Skeletal muscle satellite cell (primary cell): ENCODE measurements at regions not wholly inside any gene's neighbourhood (a gene's known extent, or its start where the extent isn't known, plus 50 kb on each side); places are given as distances from the start of the nearest gene placed in this dataset.
A peak's percentile ranks its signal among the peaks of the same experiment; 100 is the strongest.

Experiments
- H3K27me3 ChIP-seq: 2 replicates; pipeline ENCODE4 v1.7.0; 2013; ENCODE audit warnings: low read length; ENCODE audit not compliant: control insufficient read depth, insufficient read depth
- H3K36me3 ChIP-seq: 2 replicates; pipeline ENCODE4 v1.7.0; 2013; ENCODE audit warnings: mild to moderate bottlenecking, control low read depth, low read length; ENCODE audit not compliant: insufficient read depth
- H3K4me1 ChIP-seq: 2 replicates; pipeline ENCODE4 v1.7.0; 2013; ENCODE audit warnings: low read length; ENCODE audit not compliant: control insufficient read depth, insufficient read depth
- H3K4me2 ChIP-seq: 2 replicates; pipeline ENCODE4 v1.7.0; 2013; ENCODE audit warnings: mild to moderate bottlenecking, low read length
- H3K4me3 ChIP-seq: 2 replicates; pipeline ENCODE4 v1.7.0; 2013; ENCODE audit warnings: low read length
- H3K9ac ChIP-seq: 2 replicates; pipeline ENCODE4 v1.7.0; 2013; ENCODE audit warnings: mild to moderate bottlenecking, low read depth, low read length, moderate library complexity
- H3K9me3 ChIP-seq: replicated peaks from 2 replicates; pipeline ENCODE4 v1.7.0; 2013; ENCODE audit warnings: mild to moderate bottlenecking, control low read depth, low read length

DNA sequence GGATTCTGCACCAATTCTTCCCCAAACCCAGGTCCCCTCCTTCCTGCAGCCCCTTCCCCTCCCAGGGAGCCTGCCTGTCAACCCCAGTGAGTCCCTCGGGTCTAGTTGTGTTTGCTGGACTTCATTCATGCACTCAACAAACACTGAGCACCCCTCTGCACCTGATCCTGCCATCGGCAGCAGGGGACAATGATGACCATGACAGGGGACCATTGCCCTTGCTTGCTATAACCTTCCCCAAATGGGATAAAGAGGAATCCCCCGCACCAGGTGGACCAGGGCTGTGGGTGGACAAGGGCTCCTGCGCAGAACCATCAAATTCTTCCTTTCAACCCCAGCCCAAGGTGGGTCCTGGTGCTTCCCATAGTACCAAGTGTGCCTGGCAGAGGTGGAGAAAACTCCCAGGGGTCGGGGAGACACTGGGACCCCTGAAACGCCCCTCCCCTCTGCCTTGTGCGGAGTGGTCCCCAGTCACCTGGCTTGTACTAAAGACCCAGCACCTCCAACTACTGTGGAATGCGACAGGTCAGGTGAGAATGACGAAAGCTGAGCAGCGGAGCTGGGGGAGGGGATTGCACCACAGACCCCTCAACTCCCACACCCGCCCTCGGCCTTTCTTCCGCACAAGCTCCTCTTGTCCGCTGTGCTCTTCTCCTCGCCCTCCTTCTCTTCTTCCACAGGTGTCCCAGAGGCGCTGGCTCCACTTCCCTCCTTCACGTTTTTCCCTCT is 119.9 kb upstream of the ZNF217 start:
- Histone ChIP-seq H3K27me3 (no peaks in the 10 kb centered on the region), H3K36me3 (no peaks in the 10 kb centered on the region), H3K4me1 (peaks cover 4% of the 10 kb centered on the region), H3K4me2 (no peak overlapping the region), H3K4me3 (no peak overlapping the region), H3K9me3 (no peaks in the 10 kb centered on the region), H3K9ac (no peak overlapping the region)

DNA sequence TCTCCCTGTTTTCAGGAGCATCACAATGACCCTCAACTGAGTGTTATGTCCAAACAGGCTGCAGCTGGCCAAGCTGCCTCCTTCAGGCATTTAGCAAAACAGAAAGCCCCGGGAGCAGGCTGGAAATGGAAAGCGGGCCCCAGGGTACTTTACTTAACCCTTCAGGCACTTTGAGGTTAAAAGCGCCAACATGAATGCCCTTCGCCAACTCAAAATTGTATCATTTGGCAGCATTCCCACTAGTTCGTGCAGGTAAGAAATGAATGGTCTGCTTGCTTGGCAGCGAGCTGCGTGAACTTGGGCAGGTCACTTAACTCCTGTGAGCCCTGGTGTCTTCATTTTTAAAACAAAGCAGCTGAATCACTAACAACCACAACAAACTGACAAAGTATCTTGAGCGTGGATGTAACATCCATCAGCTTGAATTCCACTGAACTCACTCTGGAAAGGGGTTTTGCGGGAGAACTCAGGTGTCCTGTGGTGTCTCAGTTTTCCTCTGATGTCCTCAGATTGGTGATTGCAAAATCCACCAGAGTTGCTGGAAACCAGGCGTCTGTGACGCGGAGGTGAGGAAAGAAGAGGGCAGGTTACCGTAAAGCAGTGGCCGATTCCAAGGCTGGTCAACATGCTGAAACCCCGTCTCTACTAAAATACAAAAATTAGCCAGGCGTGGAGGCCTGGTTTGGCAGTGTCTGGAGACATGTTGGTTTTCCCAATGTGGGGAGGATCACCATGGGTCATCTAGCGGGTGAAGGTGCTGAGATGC is 118.8 kb upstream of the ZNF217 start:
- H3K36me3 ChIP-seq, result no peaks in the 10 kb centered on the region
- H3K4me1 ChIP-seq, result peaks cover 15% of the 10 kb centered on the region
- H3K4me2 ChIP-seq, result no peak overlapping the region
- H3K9me3 ChIP-seq, result no peaks in the 10 kb centered on the region
- H3K9ac ChIP-seq, result no peak overlapping the region
- H3K27me3 ChIP-seq, result no peaks in the 10 kb centered on the region
- H3K4me3 ChIP-seq, result no peak overlapping the region

DNA sequence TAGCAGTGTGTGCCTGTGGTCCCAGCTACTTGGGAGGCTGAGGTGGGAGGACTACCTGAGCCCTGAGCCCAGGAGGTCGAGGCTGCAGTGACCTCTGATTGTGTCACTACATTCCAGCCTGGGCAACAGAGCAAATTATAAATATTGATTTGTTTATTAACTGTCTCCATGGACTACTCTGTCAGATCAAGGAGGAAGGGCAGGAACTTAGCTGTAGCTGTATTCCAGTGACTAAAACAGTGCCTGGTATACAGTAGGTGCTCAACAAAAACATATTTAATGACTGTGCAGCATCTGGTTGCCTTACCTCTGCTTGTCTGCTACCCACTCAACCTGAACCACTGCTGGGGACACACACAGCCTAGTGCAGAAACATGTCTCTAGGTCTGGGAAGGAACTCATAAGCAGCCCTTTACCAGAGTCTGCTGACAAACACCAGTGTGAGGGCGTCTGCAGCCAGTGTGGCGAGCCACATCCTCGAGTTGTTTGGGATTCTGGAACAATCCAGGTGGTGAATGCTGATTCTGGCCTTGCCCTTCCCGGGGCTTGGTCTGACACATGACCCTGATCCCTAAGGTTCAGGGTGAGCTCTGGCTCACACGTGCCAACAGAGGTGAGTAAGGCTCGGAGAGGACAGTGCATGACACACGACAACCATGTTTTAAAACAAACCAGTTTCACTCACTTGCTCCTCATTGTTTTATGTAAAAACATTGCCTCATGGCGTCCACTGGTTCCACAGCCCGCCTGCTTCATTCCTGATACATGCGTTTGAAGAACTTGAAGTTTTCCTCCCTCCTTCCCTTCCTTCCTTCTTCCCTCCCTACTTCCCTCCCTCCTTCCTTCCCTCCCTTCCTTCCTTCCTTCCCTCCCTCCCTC is 117.9 kb upstream of the ZNF217 start:
- Histone ChIP-seq H3K27me3 (no peaks in the 10 kb centered on the region), H3K4me3 (no peak overlapping the region), H3K4me2 (no peak overlapping the region), H3K36me3 (no peaks in the 10 kb centered on the region), H3K9me3 (no peaks in the 10 kb centered on the region), H3K9ac (no peak overlapping the region), H3K4me1 (peaks cover 23% of the 10 kb centered on the region)

DNA sequence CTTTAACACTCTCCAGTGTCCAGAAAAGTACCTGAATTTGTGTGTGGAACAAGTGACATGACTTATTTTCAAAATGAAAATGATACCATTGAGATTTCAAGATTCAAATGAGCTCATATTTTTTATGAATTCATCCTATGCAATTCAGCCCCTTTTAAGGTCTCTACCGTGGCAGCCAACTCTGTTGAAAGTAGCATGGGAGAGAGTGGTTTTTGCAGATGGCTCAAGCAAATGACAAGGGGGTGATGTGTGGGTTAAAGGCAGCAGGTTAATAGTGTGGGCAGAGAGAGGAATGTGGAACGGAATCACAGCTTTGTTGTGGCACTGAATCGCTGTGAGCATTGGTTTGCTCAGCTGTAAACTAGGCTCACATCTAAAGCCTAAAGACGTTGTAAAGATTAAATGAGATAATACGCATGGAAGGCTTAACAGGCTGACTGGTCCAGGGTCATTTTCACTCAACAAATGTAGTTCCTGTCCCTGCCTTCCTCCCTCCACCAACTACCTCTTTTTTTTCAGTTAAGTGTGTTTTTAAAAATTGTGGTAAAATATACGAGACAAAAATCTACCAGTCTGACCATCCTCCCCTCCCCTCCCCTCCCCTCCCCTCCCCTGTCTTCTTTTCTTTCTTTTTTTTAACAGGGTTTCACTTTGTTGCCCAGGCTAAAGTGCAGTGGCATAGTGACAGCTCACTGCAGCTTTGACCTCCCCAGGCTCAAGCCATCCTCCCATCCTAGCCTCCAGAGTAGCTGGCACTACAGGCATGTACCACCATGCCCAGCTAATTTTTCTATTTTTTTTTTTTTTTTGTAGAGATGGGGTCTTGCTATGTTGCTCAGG is 114.7 kb upstream of the ZNF217 start:
- Histone ChIP-seq H3K9me3 (no peaks in the 10 kb centered on the region), H3K36me3 (no peaks in the 10 kb centered on the region), H3K27me3 (no peaks in the 10 kb centered on the region), H3K4me1 (peaks cover 32% of the 10 kb centered on the region), H3K4me2 (peak overlapping the region; percentile 63), H3K4me3 (peak overlapping the region; percentile 11), H3K9ac (peak overlapping the region; percentile 68)

DNA sequence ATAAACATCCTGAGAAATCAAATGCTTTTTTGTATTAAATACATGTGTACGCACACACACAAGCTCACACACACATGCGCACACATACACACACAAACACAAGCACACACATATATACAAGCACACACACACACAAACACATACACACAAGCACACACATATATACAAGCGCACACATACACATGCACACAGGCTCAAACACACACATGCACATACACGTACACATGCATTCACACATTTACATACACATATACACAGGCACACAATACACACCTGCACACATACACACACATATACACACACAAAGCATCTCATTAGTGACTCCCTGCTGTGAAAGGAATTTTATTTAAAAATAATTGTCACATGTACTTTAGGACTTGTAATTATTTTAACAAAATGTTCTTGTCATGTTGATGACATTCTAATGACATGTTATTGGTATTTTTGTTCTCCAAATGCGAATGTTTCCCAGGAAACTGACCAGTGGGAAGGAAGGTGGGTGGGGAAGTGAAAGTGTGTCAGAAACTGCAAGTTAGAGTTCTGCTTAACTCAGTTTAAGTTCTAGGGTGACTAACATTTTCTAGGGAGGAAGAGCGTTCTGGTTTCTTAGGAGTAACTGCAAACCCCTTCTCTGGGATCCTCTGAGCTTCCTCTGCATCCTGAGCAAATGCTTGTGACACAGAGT is 113.9 kb upstream of the ZNF217 start:
- Histone ChIP-seq H3K36me3 (no peaks in the 10 kb centered on the region), H3K4me1 (peaks cover 32% of the 10 kb centered on the region), H3K9me3 (no peaks in the 10 kb centered on the region), H3K4me3 (peak overlapping the region; percentile 11), H3K4me2 (peak overlapping the region; percentile 63), H3K27me3 (no peaks in the 10 kb centered on the region), H3K9ac (peak overlapping the region; percentile 68)

DNA sequence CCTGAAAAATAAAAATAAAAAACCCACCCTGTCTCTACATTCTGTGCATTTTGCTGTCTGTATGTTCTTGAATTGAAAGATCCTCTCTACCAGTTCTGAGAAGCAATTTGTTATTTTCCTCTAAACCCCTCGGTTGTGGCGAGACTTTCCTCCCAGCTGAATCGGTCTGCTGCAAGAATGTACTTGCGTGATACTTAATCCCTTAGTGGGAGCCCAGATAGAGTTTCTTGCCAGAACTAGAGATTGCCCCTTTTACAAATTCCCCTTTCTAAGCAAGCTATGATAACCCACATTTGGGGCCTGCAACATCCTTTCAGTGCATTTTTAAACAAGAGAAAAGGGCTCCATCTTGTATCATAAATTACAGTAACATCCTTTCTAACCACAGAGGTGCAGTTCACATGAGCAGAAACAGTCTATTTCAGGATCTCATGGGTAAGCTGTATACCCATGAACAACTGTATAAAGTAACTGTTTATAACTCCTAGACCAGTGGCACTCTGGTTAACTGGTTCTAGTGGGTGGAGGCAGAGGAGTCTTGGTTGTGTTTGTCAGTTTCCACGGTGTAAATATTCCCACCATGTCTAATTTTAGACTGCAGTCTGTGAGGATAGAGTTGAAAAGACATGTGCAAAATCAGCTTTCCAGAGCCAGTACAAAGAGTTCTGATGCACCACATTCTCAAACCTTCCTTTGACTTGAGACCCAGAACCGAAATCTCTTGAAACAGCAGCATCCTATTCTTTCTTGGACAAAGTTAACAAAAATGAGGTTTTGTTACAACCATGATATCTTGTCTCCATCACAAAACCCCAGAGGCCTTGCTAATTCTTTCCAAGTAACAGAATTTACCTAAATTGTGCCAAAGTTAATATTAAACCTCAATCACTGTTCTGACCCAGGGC is 113.1 kb upstream of the ZNF217 start:
- no peaks in the 10 kb centered on the region for H3K36me3 ChIP-seq
- no peak overlapping the region for H3K4me3 ChIP-seq
- peak overlapping the region; percentile 43 for H3K4me2 ChIP-seq
- H3K4me1 ChIP-seq, result peaks cover 32% of the 10 kb centered on the region
- H3K9ac ChIP-seq, result peak overlapping the region; percentile 68
- no peaks in the 10 kb centered on the region for H3K27me3 ChIP-seq
- H3K9me3 ChIP-seq, result no peaks in the 10 kb centered on the region

DNA sequence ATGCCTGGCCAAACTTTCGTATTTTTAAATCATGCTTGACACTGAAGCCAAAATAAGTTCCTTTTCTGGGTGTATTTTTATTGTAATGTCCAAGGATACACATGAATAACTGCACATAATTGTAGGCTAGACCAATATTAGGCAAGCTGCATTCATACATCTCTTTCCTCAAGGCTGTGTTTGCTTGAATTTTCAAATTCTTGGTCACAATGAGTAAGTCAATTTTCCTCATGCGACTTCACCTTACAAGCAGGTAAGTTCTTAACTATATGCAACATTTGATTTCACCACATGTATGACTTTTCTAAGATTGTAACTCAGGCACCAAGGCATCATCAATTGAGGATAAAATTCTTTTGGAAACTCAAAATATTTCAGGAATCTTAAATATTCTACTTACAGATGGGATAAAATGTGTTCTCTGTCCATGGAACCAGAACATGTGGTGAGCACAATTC is 112.4 kb upstream of the ZNF217 start:
- Histone ChIP-seq H3K9ac (peak overlapping the region; percentile 68), H3K36me3 (no peaks in the 10 kb centered on the region), H3K9me3 (no peaks in the 10 kb centered on the region), H3K4me1 (peaks cover 32% of the 10 kb centered on the region), H3K27me3 (no peaks in the 10 kb centered on the region), H3K4me3 (no peak overlapping the region), H3K4me2 (peak overlapping the region; percentile 43)

DNA sequence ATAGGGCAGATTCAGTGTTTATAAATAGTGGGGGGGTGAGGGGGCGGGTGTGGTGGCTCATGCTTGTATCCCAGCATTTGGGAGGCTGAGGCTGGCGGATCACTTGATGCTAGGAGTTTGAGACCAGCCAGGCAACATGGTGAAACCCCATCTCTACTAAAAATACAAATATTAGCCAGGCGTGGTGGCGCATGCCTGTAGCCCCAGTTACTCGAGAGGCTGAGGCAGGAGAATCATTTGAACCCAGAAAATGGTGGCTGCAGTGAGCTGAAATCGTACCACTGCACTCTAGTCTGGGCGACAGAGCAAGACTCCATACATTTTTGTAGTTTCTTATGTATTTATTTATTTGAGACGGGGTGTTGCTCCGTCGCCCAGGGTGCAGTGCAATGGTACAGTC is 109.0 kb upstream of the ZNF217 start:
- peaks cover 20% of the 10 kb centered on the region for H3K4me1 ChIP-seq
- H3K27me3 ChIP-seq, result no peaks in the 10 kb centered on the region
- no peak overlapping the region for H3K4me2 ChIP-seq
- H3K9ac ChIP-seq, result no peak overlapping the region
- H3K36me3 ChIP-seq, result no peaks in the 10 kb centered on the region
- H3K4me3 ChIP-seq, result no peak overlapping the region
- no peaks in the 10 kb centered on the region for H3K9me3 ChIP-seq

DNA sequence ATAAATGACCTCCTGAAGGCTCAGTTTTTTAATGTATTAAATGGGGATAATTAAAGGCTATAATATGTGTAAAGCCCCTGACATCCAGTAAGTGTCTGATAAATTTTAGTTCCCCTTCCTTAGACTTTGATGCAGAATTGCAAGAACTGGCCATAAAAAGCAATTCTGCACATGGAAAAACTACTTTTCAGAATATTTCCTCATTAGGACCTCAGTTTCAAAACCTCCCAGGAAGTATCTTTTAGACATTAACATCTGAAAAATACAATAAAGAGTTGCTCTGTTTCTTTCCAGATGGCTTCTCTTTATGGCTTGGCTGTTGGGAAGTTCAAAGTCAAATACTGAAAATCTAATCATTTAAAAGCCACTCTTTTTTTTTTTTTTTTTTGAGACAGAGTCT is 106.3 kb upstream of the ZNF217 start:
- Histone ChIP-seq H3K27me3 (no peaks in the 10 kb centered on the region), H3K4me2 (no peak overlapping the region), H3K4me1 (no peaks in the 10 kb centered on the region), H3K4me3 (no peak overlapping the region), H3K9me3 (no peaks in the 10 kb centered on the region), H3K36me3 (no peaks in the 10 kb centered on the region), H3K9ac (no peak overlapping the region)
